RWPE1 (cell line): ENCODE measurements at regions not wholly inside any gene's neighbourhood (a gene's known extent, or its start where the extent isn't known, plus 50 kb on each side); places are given as distances from the start of the nearest gene placed in this dataset.

Experiments used
- CTCF ChIA-PET: fragments of 350-600 bp; sonication (Branson Sonifier 250); formaldehyde crosslinking; extraction: SDS; loops from one replicate; lab custom pipeline; 2021; lab: Yijun Ruan, JAX
- POLR2A ChIA-PET: fragments of 400-600 bp; formaldehyde crosslinking; extraction: SDS; loops from one replicate; lab custom pipeline; 2020; ENCODE audit warnings: antibody characterized with exemption; ENCODE audit not compliant: low non-redundant PET; lab: Yijun Ruan, JAX
- DNase-seq: peaks from one replicate; pipeline ENCODE4 v3.0.0; 2012; ENCODE audit warnings: low spot score
- H3K27ac ChIP-seq: fragments of 450-650 bp; 2 replicates; pipeline ENCODE4 v1.5.1; 2017
- CTCF ChIP-seq: fragments of 450-650 bp; conservative IDR thresholded peaks from 2 replicates; pipeline ENCODE4 v1.5.1; 2017; ENCODE audit warnings: low read depth, mild to moderate bottlenecking

- POLR2A ChIA-PET = no interaction called here
- TF ChIP-seq CTCF = no peak
- DNase-seq = no peak
- CTCF ChIA-PET = interaction anchor here (0.6 to 0.7 kb wide), 2 partner anchors 123 to 149 kb away, joined by 3 to 4 read pairs; no protein-coding TSS in a partner anchor
- H3K27ac ChIP-seq = no peak overlapping the region
Measured at GRCh38 chr6:115721564-115721963, 339.1 kb downstream of the FRK start.

DNA sequence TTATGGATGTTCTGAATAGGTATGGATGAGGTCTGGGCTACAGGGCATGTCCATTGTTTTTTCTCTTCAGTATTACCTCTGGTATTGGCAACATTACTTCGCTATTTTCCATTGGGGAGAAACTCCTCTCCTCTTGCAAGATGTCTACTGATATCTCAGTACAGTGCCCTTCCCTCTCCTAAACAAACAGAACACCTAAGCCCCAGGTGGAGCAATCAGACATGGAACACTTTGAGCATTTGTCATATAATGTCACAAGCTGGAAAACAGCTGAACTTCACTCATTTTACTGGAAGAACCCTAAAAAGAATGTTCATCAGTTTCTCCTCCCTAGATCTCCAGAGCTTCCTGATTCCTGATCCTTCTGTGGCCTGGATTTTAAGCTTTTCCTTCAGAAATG is 339.8 kb downstream of the FRK start:
- DNase-seq = no peak
- CTCF ChIA-PET = no interaction called here
- H3K27ac ChIP-seq = no peak overlapping the region
- POLR2A ChIA-PET = no interaction called here
- no peak for TF ChIP-seq CTCF

DNA sequence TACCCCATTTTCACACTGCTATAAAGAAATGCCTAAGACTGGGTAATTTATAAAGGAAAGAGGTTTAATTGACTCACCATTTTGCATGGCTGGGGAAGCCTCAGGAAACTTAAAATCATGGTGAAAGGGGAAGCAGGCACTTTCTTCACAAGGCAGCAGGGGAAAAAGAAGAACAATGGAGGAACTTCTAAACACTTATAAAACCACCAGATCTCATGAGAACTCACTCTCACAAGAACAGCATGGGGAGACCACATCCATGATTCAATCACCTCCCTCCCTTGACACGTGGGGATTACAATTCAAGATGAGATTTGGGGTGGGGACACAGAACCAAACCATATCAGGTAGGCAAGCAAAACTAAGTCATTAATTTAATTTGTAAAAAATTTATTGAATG is 343.2 kb downstream of the FRK start:
- POLR2A ChIA-PET = no interaction called here
- no peak overlapping the region for H3K27ac ChIP-seq
- no peak for DNase-seq
- CTCF ChIA-PET = no interaction called here
- TF ChIP-seq CTCF = no peak

- no peak for DNase-seq
- POLR2A ChIA-PET = no interaction called here
- CTCF ChIA-PET = no interaction called here
- TF ChIP-seq CTCF = no peak
- no peak overlapping the region for H3K27ac ChIP-seq
Measured at GRCh38 chr6:115717062-115717461, 343.6 kb downstream of the FRK start.

- no peak overlapping the region for H3K27ac ChIP-seq
- CTCF ChIA-PET = interaction anchor here (0.6 kb wide), 1 partner anchor 24 kb away, joined by 3 read pairs; no protein-coding TSS in a partner anchor
- no peak for DNase-seq
- TF ChIP-seq CTCF = no peak
- POLR2A ChIA-PET = no interaction called here
Measured at GRCh38 chr6:115712291-115712961, 348.3 kb downstream of the FRK start.

GRCh38 chr6:115708850-115709249 is 351.8 kb downstream of the FRK start:
- no peak overlapping the region for H3K27ac ChIP-seq
- CTCF ChIA-PET = no interaction called here
- POLR2A ChIA-PET = no interaction called here
- no peak for TF ChIP-seq CTCF
- DNase-seq = no peak
